ENCODE measurements at regions not wholly inside any gene's neighbourhood (a gene's known extent, or its start where the extent isn't known, plus 50 kb on each side); places are given as distances from the start of the nearest gene placed in this dataset.
"Not testable (repeated sequence)": the region's sequence is repeated elsewhere in the genome, so short reads cannot be mapped to it uniquely, and the experiment has no call there.

DNA sequence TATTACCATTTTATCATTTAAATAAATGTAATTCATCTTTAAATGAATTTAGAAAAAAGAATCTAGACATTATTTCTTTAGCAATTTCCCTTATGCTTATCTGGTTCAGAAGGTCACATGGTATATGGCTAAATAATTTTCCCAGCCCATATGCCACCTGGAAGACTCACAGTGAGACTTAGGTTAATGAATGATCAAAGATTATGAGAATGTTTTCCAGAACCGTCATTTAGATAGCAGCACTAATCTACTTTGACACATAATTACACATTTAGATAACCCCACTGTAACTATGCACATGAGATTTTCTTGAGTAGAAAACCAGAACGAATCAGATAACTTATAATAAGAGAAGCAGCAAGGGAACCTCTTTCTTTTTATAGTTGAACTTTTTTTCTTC is 124.9 kb upstream of the CCDC180 start:
- TF ChIP-seq, protein P1, sequence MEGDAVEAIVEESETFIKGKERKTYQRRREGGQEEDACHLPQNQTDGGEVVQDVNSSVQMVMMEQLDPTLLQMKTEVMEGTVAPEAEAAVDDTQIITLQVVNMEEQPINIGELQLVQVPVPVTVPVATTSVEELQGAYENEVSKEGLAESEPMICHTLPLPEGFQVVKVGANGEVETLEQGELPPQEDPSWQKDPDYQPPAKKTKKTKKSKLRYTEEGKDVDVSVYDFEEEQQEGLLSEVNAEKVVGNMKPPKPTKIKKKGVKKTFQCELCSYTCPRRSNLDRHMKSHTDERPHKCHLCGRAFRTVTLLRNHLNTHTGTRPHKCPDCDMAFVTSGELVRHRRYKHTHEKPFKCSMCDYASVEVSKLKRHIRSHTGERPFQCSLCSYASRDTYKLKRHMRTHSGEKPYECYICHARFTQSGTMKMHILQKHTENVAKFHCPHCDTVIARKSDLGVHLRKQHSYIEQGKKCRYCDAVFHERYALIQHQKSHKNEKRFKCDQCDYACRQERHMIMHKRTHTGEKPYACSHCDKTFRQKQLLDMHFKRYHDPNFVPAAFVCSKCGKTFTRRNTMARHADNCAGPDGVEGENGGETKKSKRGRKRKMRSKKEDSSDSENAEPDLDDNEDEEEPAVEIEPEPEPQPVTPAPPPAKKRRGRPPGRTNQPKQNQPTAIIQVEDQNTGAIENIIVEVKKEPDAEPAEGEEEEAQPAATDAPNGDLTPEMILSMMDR (IDR thresholded peaks at IDR 0.05): not testable (repeated sequence)
- TF ChIP-seq POLR2A (IDR thresholded peaks at IDR 0.05): not testable (repeated sequence)
